ENCODE measurements at regions not wholly inside any gene's neighbourhood (a gene's known extent, or its start where the extent isn't known, plus 50 kb on each side); places are given as distances from the start of the nearest gene placed in this dataset.
"Not testable (repeated sequence)": the region's sequence is repeated elsewhere in the genome, so short reads cannot be mapped to it uniquely, and the experiment has no call there.

GRCh38 chr7:68015122-68015977, 1018.7 kb downstream of the TYW1 start:
- DNase-seq (ENCODE audit: low spot score): no peak

- no peak for DNase-seq (ENCODE audit: low spot score)
Observed at GRCh38 chr7:68015978-68016532, 1019.4 kb downstream of the TYW1 start.

- no peak for DNase-seq (ENCODE audit: low spot score)
Observed at GRCh38 chr7:68020102-68020501, 1023.5 kb downstream of the TYW1 start.

- no peak for DNase-seq (ENCODE audit: low spot score)
Observed at GRCh38 chr7:68025369-68025768, 1028.7 kb downstream of the TYW1 start.

- DNase-seq (ENCODE audit: low spot score): no peak
Observed at GRCh38 chr7:68030530-68030929, 1033.9 kb downstream of the TYW1 start.

- no peak for DNase-seq (ENCODE audit: low spot score)
Observed at GRCh38 chr7:68031180-68031943, 1034.7 kb downstream of the TYW1 start.

- no peak for DNase-seq (ENCODE audit: low spot score)
Observed at GRCh38 chr7:68038621-68039314, 1042.1 kb downstream of the TYW1 start.

GRCh38 chr7:68041554-68041953, 1044.9 kb downstream of the TYW1 start:
- DNase-seq (ENCODE audit: low spot score): no peak

GRCh38 chr7:68043546-68043945, 1046.9 kb downstream of the TYW1 start:
- DNase-seq (ENCODE audit: low spot score): no peak

GRCh38 chr7:68050627-68051026, 1054.0 kb downstream of the TYW1 start:
- no peak for DNase-seq (ENCODE audit: low spot score)

- no peak for DNase-seq (ENCODE audit: low spot score)
Observed at GRCh38 chr7:68058014-68058413, 1061.4 kb downstream of the TYW1 start.

- no peak for DNase-seq (ENCODE audit: low spot score)
Observed at GRCh38 chr7:68063171-68063570, 1066.5 kb downstream of the TYW1 start.

- DNase-seq (ENCODE audit: low spot score): no peak
Observed at GRCh38 chr7:68065581-68065980, 1068.9 kb downstream of the TYW1 start.

GRCh38 chr7:68067845-68068244, 1071.2 kb downstream of the TYW1 start:
- no peak for DNase-seq (ENCODE audit: low spot score)

- DNase-seq (ENCODE audit: low spot score): no peak
Observed at GRCh38 chr7:68070992-68071391, 1074.4 kb downstream of the TYW1 start.

GRCh38 chr7:68073701-68074100, 1077.1 kb downstream of the TYW1 start:
- DNase-seq (ENCODE audit: low spot score): no peak

GRCh38 chr7:68074242-68074641, 1077.6 kb downstream of the TYW1 start:
- no peak for DNase-seq (ENCODE audit: low spot score)

- DNase-seq (ENCODE audit: low spot score): no peak
Observed at GRCh38 chr7:68078157-68078710, 1081.6 kb downstream of the TYW1 start.

GRCh38 chr7:68082066-68082960, 1085.7 kb downstream of the TYW1 start:
- DNase-seq (ENCODE audit: low spot score): not testable (repeated sequence)

GRCh38 chr7:68082961-68083657, 1086.5 kb downstream of the TYW1 start:
- not testable (repeated sequence) for DNase-seq (ENCODE audit: low spot score)

Data from germinal center (tissue), 1 donor.